SK-N-SH treated with all-trans-retinoic acid at 6 μM for 48 hours (cell line): ENCODE measurements at regions not wholly inside any gene's neighbourhood (a gene's known extent, or its start where the extent isn't known, plus 50 kb on each side); places are given as distances from the start of the nearest gene placed in this dataset.

Experiments used
- ARNTL ChIP-seq: fragments of 450-650 bp; formaldehyde crosslinking; IDR thresholded peaks from 2 replicates; pipeline ENCODE4 v1.5.0; 2020; ENCODE audit warnings: low read depth, mild to moderate bottlenecking, moderate library complexity, borderline replicate concordance
- GLIS3 ChIP-seq: fragments of 250-450 bp; sonication (Bioruptor Pico); IDR thresholded peaks from 2 replicates; pipeline ENCODE4 v1.5.0; 2020; ENCODE audit warnings: mild to moderate bottlenecking, moderate library complexity
- OSR1 ChIP-seq: fragments of 250-450 bp; sonication (Bioruptor Pico); IDR thresholded peaks from 2 replicates; pipeline ENCODE4 v1.8.0; 2022; ENCODE audit warnings: moderate library complexity, mild to moderate bottlenecking, inconsistent platforms
- POU6F1 ChIP-seq: fragments of 250-450 bp; sonication (Bioruptor Pico); IDR thresholded peaks from 2 replicates; pipeline ENCODE4 v1.8.0; 2021; ENCODE audit warnings: low read depth, mild to moderate bottlenecking, moderate library complexity, borderline replicate concordance
- RARB ChIP-seq: fragments of 250-450 bp; sonication (Bioruptor Pico); IDR thresholded peaks from 2 replicates; pipeline ENCODE4 v1.8.0; 2021; ENCODE audit warnings: mild to moderate bottlenecking, moderate library complexity
- SNAI2 ChIP-seq: fragments of 250-450 bp; sonication (Bioruptor Pico); IDR thresholded peaks from 2 replicates; pipeline ENCODE4 v1.5.0; 2020; ENCODE audit warnings: mild to moderate bottlenecking, moderate library complexity
- TOX ChIP-seq: fragments of 250-450 bp; sonication (Bioruptor Pico); IDR thresholded peaks from 2 replicates; pipeline ENCODE4 v1.8.0; 2021; ENCODE audit warnings: mild to moderate bottlenecking, moderate library complexity, borderline replicate concordance
- ZFP3 ChIP-seq: fragments of 250-450 bp; sonication (Bioruptor Pico); IDR thresholded peaks from 2 replicates; pipeline ENCODE4 v1.5.0; 2020; ENCODE audit warnings: mild to moderate bottlenecking, moderate library complexity
- ZNF70 ChIP-seq: fragments of 450-650 bp; formaldehyde crosslinking; IDR thresholded peaks from 2 replicates; pipeline ENCODE4 v1.5.0; 2020; ENCODE audit warnings: mild to moderate bottlenecking, moderate library complexity
- TF ChIP-seq, protein P1 (sequence below): fragments of 250-450 bp; sonication (Bioruptor Pico); IDR thresholded peaks from 2 replicates; pipeline ENCODE4 v1.8.0; 2020; ENCODE audit warnings: mild to moderate bottlenecking, moderate library complexity, borderline replicate concordance

GRCh38 chr7:131249003-131249402, 78.7 kb upstream of the MKLN1 start:
- TF ChIP-seq, protein P1, sequence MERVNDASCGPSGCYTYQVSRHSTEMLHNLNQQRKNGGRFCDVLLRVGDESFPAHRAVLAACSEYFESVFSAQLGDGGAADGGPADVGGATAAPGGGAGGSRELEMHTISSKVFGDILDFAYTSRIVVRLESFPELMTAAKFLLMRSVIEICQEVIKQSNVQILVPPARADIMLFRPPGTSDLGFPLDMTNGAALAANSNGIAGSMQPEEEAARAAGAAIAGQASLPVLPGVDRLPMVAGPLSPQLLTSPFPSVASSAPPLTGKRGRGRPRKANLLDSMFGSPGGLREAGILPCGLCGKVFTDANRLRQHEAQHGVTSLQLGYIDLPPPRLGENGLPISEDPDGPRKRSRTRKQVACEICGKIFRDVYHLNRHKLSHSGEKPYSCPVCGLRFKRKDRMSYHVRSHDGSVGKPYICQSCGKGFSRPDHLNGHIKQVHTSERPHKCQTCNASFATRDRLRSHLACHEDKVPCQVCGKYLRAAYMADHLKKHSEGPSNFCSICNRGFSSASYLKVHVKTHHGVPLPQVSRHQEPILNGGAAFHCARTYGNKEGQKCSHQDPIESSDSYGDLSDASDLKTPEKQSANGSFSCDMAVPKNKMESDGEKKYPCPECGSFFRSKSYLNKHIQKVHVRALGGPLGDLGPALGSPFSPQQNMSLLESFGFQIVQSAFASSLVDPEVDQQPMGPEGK (CRISPR knock-in tag) = no peak
- TF ChIP-seq ZNF70 (CRISPR knock-in tag) (no peak), RARB (no peak), POU6F1 (CRISPR knock-in tag) (no peak), OSR1 (no peak), ZFP3 (CRISPR knock-in tag) (no peak; the same call in 1 of the 2 replicates), ARNTL (CRISPR knock-in tag) (no peak), SNAI2 (CRISPR knock-in tag) (no peak), TOX (CRISPR knock-in tag) (no peak), GLIS3 (no peak)
